Ascending aorta (tissue), 2 donors: ENCODE measurements at regions not wholly inside any gene's neighbourhood (a gene's known extent, or its start where the extent isn't known, plus 50 kb on each side); places are given as distances from the start of the nearest gene placed in this dataset.

ENCODE experiments used
- DNase-seq, 2 donors: peaks; one replicate each; pipeline ENCODE4 v3.0.0-alpha.2; 2019; ENCODE audit warnings: low spot score in 2 of 2
- H3K27ac ChIP-seq, 2 donors: fragments of 200-600 bp; sonication (generic); one replicate each; pipeline ENCODE4 v1.5.1; 2016 to 2017; ENCODE audit warnings: mild to moderate bottlenecking in 1 of 2
- H3K27me3 ChIP-seq: fragments of 200-600 bp; sonication (generic); one replicate; pipeline ENCODE4 v1.5.1; 2017
- H3K36me3 ChIP-seq, 2 donors: fragments of 200-600 bp; sonication (generic); one replicate each; pipeline ENCODE4 v1.5.1; 2016
- H3K4me1 ChIP-seq, 2 donors: fragments of 200-600 bp; sonication (generic); one replicate each; pipeline ENCODE4 v1.5.1; 2016 to 2017; ENCODE audit warnings: mild to moderate bottlenecking in 1 of 2
- H3K4me3 ChIP-seq, 2 donors: fragments of 200-600 bp; sonication (generic); one replicate each; pipeline ENCODE4 v1.5.1; 2016 to 2017; ENCODE audit warnings: mild to moderate bottlenecking in 1 of 2
- H3K9me3 ChIP-seq, 2 donors: fragments of 200-600 bp; sonication (generic); one replicate each; pipeline ENCODE4 v1.5.1; 2016
- intact Hi-C: fragments of 100-400 bp; cut with DNase I; formaldehyde crosslinking; loops from one replicate; pipeline ENCODE4 v1.15.1; 2023
- TF ChIP-seq, protein P1 (sequence below), 3 experiments: fragments of 200-600 bp in 2 of 3; fragments of 450-650 bp in 1 of 3; sonication (generic) in 2 of 3; IDR thresholded peaks; one replicate each; pipeline ENCODE4 v1.5.1; 2016 to 2019; ENCODE audit warnings: antibody characterized with exemption in 3 of 3, mild to moderate bottlenecking in 1 of 3, moderate library complexity in 1 of 3

DNA sequence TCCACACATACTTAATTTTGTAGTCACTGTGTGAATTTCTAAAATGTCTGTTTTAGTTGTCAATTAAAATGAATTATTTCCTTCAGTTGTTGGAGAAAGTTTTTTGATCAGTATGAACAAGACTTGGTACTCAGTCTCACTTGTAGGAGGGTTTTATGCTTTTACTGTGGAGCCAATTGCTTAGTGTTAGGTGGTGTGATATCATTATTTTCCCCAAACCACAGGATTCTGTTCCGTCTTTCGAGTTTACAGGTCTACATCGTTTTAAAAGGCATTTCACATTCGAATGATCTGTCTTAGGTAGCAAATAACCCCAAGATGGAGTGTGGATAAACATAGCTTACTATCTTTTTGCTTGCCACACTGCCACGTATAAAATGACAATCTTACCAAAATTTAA is 803.1 kb downstream of the SATB2 start:
- intact Hi-C loops = loop anchor here (10.0 kb wide), 1 partner anchor 810 kb away; no protein-coding TSS in a partner anchor
- no peaks in the 10 kb centered on the region for H3K4me1 ChIP-seq
- no peaks in the 10 kb centered on the region for H3K9me3 ChIP-seq
- no peak overlapping the region for H3K4me3 ChIP-seq
- H3K27ac ChIP-seq = no peak overlapping the region
- no peak for DNase-seq
- H3K27me3 ChIP-seq = no peaks in the 10 kb centered on the region
- TF ChIP-seq, protein P1, sequence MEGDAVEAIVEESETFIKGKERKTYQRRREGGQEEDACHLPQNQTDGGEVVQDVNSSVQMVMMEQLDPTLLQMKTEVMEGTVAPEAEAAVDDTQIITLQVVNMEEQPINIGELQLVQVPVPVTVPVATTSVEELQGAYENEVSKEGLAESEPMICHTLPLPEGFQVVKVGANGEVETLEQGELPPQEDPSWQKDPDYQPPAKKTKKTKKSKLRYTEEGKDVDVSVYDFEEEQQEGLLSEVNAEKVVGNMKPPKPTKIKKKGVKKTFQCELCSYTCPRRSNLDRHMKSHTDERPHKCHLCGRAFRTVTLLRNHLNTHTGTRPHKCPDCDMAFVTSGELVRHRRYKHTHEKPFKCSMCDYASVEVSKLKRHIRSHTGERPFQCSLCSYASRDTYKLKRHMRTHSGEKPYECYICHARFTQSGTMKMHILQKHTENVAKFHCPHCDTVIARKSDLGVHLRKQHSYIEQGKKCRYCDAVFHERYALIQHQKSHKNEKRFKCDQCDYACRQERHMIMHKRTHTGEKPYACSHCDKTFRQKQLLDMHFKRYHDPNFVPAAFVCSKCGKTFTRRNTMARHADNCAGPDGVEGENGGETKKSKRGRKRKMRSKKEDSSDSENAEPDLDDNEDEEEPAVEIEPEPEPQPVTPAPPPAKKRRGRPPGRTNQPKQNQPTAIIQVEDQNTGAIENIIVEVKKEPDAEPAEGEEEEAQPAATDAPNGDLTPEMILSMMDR (IDR thresholded peaks at IDR 0.05) = no peak
- H3K36me3 ChIP-seq = no peaks in the 10 kb centered on the region

DNA sequence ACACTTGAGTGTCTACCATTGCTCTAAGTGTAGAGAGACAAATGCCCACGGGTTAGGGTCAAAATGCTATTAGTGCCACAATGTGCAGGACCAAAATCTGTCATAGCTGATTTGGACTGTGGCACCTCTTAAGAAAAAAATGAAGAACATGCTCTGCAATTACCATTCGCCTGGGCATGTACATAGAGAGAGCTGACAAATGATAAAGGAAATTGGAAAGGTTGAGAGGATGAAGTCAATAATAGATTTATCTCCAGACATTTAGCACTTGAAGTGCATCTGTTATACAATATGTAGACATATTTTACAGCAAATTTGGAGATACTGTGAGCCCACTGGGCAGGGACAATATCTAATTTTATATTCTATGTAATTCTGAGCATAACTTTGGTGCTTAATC is 804.4 kb downstream of the SATB2 start:
- DNase-seq = no peak
- TF ChIP-seq, protein P1 (IDR thresholded peaks at IDR 0.05) = no peak
- Histone ChIP-seq H3K4me3 (no peak overlapping the region), H3K27me3 (no peaks in the 10 kb centered on the region), H3K9me3 (no peaks in the 10 kb centered on the region), H3K27ac (no peak overlapping the region), H3K4me1 (no peaks in the 10 kb centered on the region), H3K36me3 (no peaks in the 10 kb centered on the region)
- intact Hi-C loops = loop anchor here (10.0 kb wide), 1 partner anchor 811 kb away; no protein-coding TSS in a partner anchor

DNA sequence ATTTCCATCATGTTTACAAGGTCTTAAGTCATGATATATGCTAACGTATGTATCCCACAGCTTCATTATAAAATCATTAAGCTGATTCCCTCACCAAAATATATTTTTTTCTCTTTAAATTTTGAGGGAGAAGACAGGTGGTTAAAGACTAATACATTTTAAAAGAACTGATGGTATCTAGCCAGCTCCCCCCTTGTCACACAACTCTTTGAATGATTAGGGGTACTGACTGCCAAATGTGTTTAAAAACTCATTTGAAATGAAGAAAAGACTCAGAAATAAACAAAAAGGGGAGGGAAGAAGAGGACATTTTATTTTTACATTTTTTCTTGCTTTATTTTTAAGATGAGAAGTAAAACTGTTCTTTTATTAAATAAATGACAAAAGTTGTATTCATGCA is 805.3 kb downstream of the SATB2 start:
- TF ChIP-seq, protein P1 (IDR thresholded peaks at IDR 0.05) = no peak
- intact Hi-C loops = loop anchor here (10.0 kb wide), 1 partner anchor 812 kb away; no protein-coding TSS in a partner anchor
- Histone ChIP-seq H3K9me3 (no peaks in the 10 kb centered on the region), H3K27me3 (no peaks in the 10 kb centered on the region), H3K4me3 (no peak overlapping the region), H3K36me3 (no peaks in the 10 kb centered on the region), H3K4me1 (no peaks in the 10 kb centered on the region), H3K27ac (no peak overlapping the region)
- no peak for DNase-seq

DNA sequence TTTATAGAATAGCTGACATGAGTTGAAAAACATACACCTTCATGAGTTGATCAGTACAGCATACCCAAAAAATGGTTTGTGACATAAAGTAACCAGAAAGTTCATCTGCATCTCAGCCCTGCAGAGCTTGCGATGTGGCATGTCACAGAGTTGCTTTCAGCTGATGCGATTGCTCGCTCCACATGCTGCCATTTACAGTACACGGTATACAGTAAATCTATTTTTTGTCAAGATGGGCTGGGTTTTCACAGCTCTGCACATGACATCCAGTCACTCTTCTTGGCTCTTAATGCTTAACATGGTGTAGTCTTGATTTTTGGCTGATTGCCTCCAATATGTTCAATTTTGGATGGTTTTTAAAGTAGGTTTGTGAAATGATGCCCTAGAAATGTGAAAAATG is 811.9 kb downstream of the SATB2 start:
- Histone ChIP-seq H3K4me1 (no peaks in the 10 kb centered on the region), H3K36me3 (no peaks in the 10 kb centered on the region), H3K27ac (no peak overlapping the region), H3K9me3 (no peaks in the 10 kb centered on the region), H3K4me3 (no peak overlapping the region), H3K27me3 (no peaks in the 10 kb centered on the region)
- no peak for DNase-seq
- intact Hi-C loops = no loop called here
- TF ChIP-seq, protein P1 (IDR thresholded peaks at IDR 0.05) = no peak

DNA sequence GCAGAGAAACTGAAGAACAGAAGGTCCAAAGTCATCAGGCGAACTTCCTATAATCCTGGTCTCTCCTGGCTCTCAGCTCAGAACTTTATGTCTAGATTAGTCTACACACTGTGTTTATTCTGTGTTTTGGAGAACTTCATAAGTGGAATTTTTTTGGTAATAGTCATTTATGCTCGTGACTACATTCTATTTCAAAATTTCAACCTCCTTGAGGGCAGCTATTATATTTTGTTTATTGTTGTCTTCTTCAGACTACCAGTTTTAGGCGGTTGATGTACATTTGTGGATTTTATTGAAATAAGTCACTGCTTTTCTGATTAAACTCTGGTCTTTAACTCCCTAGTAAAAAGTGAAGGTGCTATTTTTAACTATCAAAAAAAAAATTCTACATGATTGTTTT is 816.6 kb downstream of the SATB2 start:
- Histone ChIP-seq H3K4me3 (no peak overlapping the region), H3K4me1 (no peaks in the 10 kb centered on the region), H3K27me3 (no peaks in the 10 kb centered on the region), H3K27ac (no peak overlapping the region), H3K36me3 (no peaks in the 10 kb centered on the region), H3K9me3 (no peaks in the 10 kb centered on the region)
- no peak for DNase-seq
- TF ChIP-seq, protein P1 (IDR thresholded peaks at IDR 0.05) = no peak
- intact Hi-C loops = no loop called here

DNA sequence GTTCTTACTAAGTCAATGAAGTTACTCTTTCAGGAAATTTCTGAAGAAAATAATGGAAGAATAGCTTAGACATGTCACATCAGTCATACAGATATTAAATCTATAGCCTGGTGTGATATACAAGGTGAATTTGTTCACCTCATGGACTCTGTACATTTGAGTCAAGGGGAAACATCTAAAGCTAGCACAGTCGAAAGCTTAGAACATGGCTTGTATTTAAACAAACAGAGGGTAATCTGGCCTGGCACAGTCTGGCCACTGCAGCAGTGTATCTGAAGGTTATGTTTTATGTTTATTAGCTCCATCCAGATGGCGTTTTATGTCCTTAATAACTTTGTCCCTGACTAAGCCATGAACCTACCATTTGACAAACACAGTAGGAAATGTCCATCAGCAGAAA is 817.3 kb downstream of the SATB2 start:
- Histone ChIP-seq H3K36me3 (no peaks in the 10 kb centered on the region), H3K4me3 (no peak overlapping the region), H3K4me1 (no peaks in the 10 kb centered on the region), H3K27ac (no peak overlapping the region), H3K9me3 (no peaks in the 10 kb centered on the region), H3K27me3 (no peaks in the 10 kb centered on the region)
- no peak for DNase-seq
- TF ChIP-seq, protein P1 (IDR thresholded peaks at IDR 0.05) = no peak
- intact Hi-C loops = no loop called here
